Lower lobe of right lung (tissue), 2 donors: ENCODE measurements at regions not wholly inside any gene's neighbourhood (a gene's known extent, or its start where the extent isn't known, plus 50 kb on each side); places are given as distances from the start of the nearest gene placed in this dataset.
"Not testable (repeated sequence)": the region's sequence is repeated elsewhere in the genome, so short reads cannot be mapped to it uniquely, and the experiment has no call there.

Source experiments
- ATAC-seq, 2 donors: fragments of 200-7000 bp; cut with Tn5 transposase; one replicate each; pipeline ENCODE4 v1.9.1; 2020 to 2022; ENCODE audit warnings: mild to moderate bottlenecking in 2 of 2, moderate library complexity in 2 of 2
- DNase-seq: peaks from one replicate; pipeline ENCODE4 v3.0.0-alpha.2; 2020
- H3K27ac ChIP-seq: fragments of 200-600 bp; one replicate; pipeline ENCODE4 v1.8.0; 2022
- H3K27me3 ChIP-seq: fragments of 200-600 bp; one replicate; pipeline ENCODE4 v1.8.0; 2022; ENCODE audit warnings: low read depth
- H3K36me3 ChIP-seq: fragments of 200-600 bp; one replicate; pipeline ENCODE4 v1.8.0; 2022; ENCODE audit warnings: mild to moderate bottlenecking
- H3K4me1 ChIP-seq: fragments of 200-600 bp; one replicate; pipeline ENCODE4 v1.8.0; 2022
- H3K4me3 ChIP-seq: fragments of 200-600 bp; one replicate; pipeline ENCODE4 v1.8.0; 2022; ENCODE audit warnings: mild to moderate bottlenecking
- H3K9me3 ChIP-seq: fragments of 200-600 bp; one replicate; pipeline ENCODE4 v1.8.0; 2022
- intact Hi-C: fragments of 100-400 bp; cut with DNase I; formaldehyde crosslinking; loops from one replicate; pipeline ENCODE4 v1.11.0; 2022
- TF ChIP-seq, protein P1 (sequence below): fragments of 200-600 bp; IDR thresholded peaks from one replicate; pipeline ENCODE4 v1.8.0; 2022; ENCODE audit warnings: antibody characterized with exemption, mild to moderate bottlenecking
- donor health status: DM: no; HTN: yes; CAD: no; lungs with severe emphysema.

DNA sequence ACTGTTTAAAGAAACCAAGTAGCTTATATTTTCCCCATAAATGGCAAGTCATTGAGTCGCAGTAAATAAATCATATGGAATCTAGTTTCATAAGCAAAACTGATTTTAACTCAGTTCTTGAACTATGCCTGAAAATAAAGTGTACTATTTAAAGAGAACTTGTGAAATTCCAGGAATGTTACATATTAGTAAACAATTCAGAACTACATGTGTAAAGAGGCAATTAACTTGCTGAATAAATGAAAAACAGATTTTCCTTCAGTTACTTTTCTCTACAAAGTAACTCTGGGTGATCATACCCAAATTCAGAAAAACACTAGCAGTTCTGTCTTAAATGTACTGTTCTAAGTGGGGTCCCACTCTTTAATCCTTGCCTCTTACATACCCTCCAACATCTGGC is 236.1 kb upstream of the EDNRA start:
- Histone ChIP-seq H3K4me1 (no peaks in the 10 kb centered on the region), H3K27ac (no peak overlapping the region), H3K9me3 (no peaks in the 10 kb centered on the region), H3K27me3 (no peaks in the 10 kb centered on the region), H3K36me3 (no peaks in the 10 kb centered on the region), H3K4me3 (no peak overlapping the region)
- TF ChIP-seq, protein P1, sequence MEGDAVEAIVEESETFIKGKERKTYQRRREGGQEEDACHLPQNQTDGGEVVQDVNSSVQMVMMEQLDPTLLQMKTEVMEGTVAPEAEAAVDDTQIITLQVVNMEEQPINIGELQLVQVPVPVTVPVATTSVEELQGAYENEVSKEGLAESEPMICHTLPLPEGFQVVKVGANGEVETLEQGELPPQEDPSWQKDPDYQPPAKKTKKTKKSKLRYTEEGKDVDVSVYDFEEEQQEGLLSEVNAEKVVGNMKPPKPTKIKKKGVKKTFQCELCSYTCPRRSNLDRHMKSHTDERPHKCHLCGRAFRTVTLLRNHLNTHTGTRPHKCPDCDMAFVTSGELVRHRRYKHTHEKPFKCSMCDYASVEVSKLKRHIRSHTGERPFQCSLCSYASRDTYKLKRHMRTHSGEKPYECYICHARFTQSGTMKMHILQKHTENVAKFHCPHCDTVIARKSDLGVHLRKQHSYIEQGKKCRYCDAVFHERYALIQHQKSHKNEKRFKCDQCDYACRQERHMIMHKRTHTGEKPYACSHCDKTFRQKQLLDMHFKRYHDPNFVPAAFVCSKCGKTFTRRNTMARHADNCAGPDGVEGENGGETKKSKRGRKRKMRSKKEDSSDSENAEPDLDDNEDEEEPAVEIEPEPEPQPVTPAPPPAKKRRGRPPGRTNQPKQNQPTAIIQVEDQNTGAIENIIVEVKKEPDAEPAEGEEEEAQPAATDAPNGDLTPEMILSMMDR, result no peak
- intact Hi-C loops, result no loop called here
- DNase-seq (no peak), ATAC-seq (no peak)

DNA sequence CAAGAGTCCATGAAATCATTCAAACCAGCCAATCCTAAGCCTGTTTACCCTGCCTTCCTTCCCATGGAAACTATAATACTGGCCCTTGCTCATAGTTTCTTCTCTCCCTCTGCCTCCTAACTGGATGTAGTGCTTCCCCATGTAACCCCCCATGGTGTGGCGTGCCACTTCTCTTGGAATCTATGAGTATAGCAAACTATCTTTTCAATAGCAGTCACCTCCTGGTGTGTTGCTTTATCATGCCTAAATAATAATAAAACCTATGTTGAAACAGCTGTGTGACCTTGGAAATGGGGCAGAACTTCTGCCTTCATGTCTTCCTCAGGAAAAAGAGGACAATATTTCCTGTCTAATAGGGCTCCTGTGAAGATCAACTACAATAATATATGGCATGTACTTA is 234.8 kb upstream of the EDNRA start:
- Histone ChIP-seq H3K9me3 (no peaks in the 10 kb centered on the region), H3K27ac (no peak overlapping the region), H3K4me3 (no peak overlapping the region), H3K36me3 (no peaks in the 10 kb centered on the region), H3K27me3 (no peaks in the 10 kb centered on the region), H3K4me1 (no peaks in the 10 kb centered on the region)
- no peak for ATAC-seq
- DNase-seq, result no peak
- TF ChIP-seq, protein P1, result no peak
- intact Hi-C loops, result no loop called here

DNA sequence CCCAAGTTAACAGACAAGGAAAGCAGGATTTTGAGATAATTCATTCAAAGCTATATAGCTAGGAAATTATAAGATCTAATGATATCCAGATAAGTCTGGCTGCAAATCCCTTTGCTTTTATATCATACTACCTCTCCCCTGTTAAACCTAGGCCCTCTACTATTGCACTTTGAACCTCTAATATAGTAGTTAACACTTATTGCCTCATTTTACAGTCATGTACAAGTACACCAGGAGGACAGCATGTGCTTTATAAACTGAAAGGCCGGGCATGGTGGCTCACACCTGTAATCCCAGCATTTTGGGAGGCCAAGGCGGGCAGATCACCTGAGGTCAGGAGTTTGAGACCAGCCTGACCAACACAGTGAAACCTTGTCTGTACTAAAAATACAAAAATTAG is 234.4 kb upstream of the EDNRA start:
- H3K27me3 ChIP-seq, H3K4me1 ChIP-seq, ATAC-seq, intact Hi-C loops, H3K9me3 ChIP-seq, H3K4me3 ChIP-seq, H3K27ac ChIP-seq, DNase-seq, H3K36me3 ChIP-seq: not testable (repeated sequence)

DNA sequence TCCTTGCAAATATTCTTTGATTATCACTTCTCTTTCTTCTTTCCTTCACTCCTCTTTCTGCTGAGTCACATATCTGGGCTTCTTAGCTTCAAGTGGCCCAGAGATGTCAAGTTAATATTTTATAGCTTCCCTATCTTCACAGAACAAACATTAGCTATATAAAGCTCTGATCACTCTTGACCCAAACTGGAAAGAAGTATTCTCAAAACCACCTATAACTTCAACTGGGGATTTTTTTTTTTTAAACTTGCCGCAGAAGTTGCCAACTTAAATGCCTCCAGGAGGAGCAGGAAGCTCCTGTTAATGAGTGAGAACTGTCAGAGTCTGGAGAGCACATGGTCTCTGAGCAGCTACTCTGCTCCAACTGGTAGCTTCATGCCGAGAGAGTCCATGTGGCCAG is 233.3 kb upstream of the EDNRA start:
- Histone ChIP-seq H3K4me1 (no peaks in the 10 kb centered on the region), H3K9me3 (no peaks in the 10 kb centered on the region), H3K27me3 (no peaks in the 10 kb centered on the region), H3K4me3 (no peak overlapping the region), H3K27ac (no peak overlapping the region), H3K36me3 (no peaks in the 10 kb centered on the region)
- no peak for ATAC-seq
- intact Hi-C loops, result no loop called here
- TF ChIP-seq, protein P1, result no peak
- no peak for DNase-seq

DNA sequence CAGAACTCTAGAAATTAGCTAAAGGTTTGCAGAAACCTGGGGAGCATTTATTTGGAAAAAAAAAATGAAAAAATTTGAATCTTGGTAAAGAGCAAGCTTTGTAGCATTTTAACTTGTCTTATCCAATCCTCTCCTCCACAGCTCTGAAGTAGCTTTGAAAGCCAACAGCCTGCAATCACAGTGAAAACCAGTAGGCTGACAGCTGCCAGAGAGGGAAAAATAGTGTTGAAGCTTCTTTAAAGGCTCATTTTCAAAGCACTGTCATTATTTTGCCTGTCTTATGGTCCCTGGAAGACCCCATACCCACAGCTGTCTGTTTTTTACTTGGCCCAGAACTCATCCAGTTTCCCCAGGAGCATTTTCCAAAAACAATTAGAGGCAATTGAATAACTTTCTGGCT is 230.8 kb upstream of the EDNRA start:
- Histone ChIP-seq H3K9me3 (no peaks in the 10 kb centered on the region), H3K36me3 (no peaks in the 10 kb centered on the region), H3K4me1 (no peaks in the 10 kb centered on the region), H3K27ac (no peak overlapping the region), H3K27me3 (no peaks in the 10 kb centered on the region), H3K4me3 (no peak overlapping the region)
- TF ChIP-seq, protein P1, result no peak
- DNase-seq, result no peak
- ATAC-seq, result no peak
- intact Hi-C loops, result no loop called here

DNA sequence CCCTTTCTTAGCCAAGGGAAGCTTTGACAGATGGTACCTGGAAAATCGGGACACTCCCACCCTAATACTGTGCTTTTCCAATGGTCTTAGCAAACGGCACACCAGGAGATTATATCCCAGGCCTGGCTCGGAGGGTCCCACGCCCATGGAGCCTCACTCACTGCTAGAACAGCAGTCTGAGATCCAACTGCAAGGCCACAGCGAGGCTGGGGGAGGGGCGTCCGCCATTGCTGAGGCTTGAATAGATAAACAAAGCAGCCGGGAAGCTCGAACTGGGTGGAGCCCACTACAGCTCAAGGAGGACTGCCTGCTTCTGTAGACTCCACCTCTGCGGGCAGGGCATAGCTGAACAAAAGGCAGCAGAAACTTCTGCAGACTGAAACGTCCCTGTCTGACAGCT is 225.6 kb upstream of the EDNRA start:
- intact Hi-C loops, H3K4me1 ChIP-seq, H3K9me3 ChIP-seq, H3K4me3 ChIP-seq, H3K36me3 ChIP-seq, DNase-seq, H3K27me3 ChIP-seq, H3K27ac ChIP-seq, ATAC-seq: not testable (repeated sequence)

DNA sequence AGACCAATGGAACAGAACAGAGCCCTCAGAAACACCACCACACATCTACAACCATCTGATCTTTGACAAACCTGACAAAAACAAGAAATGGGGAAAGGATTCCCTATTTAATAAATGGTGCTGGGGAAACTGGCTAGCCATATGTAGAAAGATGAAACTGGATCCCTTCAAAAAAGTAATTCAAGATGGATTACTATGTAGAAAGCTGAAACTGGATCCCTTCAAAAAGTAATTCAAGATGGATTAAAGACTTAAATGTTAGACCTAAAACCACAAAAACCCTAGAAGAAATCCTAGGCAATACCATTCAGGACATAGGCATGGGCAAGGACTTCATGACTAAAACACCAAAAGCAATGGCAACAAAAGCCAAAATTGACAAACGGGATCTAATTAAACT is 221.6 kb upstream of the EDNRA start:
- intact Hi-C loops, DNase-seq: not testable (repeated sequence)

More for the DNA sequence above, 221.6 kb upstream of the EDNRA start:
- not testable (repeated sequence) for H3K36me3 ChIP-seq, H3K27me3 ChIP-seq, H3K4me3 ChIP-seq, H3K9me3 ChIP-seq, ATAC-seq, H3K27ac ChIP-seq, H3K4me1 ChIP-seq
